ENCODE measurements at regions not wholly inside any gene's neighbourhood (a gene's known extent, or its start where the extent isn't known, plus 50 kb on each side); places are given as distances from the start of the nearest gene placed in this dataset.

GRCh38 chr20:43798291-43799149, 71.7 kb upstream of the GTSF1L start:
- Mint-ChIP-seq H3K4me3 (no peak overlapping the region), H3K9me3 (peaks cover 13% of the 10 kb centered on the region), H3K36me3 (no peaks in the 10 kb centered on the region), H3K4me1 (no peaks in the 10 kb centered on the region), H3K27me3 (ENCODE audit: low read depth) (peaks cover 6% of the 10 kb centered on the region), H3K27ac (no peak overlapping the region)
- no peak for DNase-seq (ENCODE audit: low spot score in 2 of 2, unreplicated experiment in 2 of 2)
- TF ChIP-seq CTCF (IDR thresholded peaks at IDR 0.05; ENCODE audit: unreplicated experiment), result no peak

GRCh38 chr20:43794326-43794725, 67.5 kb upstream of the GTSF1L start:
- no peak for DNase-seq (ENCODE audit: low spot score in 2 of 2, unreplicated experiment in 2 of 2)
- Mint-ChIP-seq H3K9me3 (peaks cover 19% of the 10 kb centered on the region), H3K27me3 (ENCODE audit: low read depth) (peaks cover 3% of the 10 kb centered on the region), H3K36me3 (no peaks in the 10 kb centered on the region), H3K27ac (no peak overlapping the region), H3K4me1 (no peaks in the 10 kb centered on the region), H3K4me3 (no peak overlapping the region)
- no peak for TF ChIP-seq CTCF (IDR thresholded peaks at IDR 0.05; ENCODE audit: unreplicated experiment)

GRCh38 chr20:43789593-43789992, 62.8 kb upstream of the GTSF1L start:
- DNase-seq (ENCODE audit: low spot score in 2 of 2, unreplicated experiment in 2 of 2), result no peak
- H3K36me3 Mint-ChIP-seq, result no peaks in the 10 kb centered on the region
- H3K4me1 Mint-ChIP-seq, result no peaks in the 10 kb centered on the region
- no peak overlapping the region for H3K4me3 Mint-ChIP-seq
- H3K9me3 Mint-ChIP-seq, result peaks cover 14% of the 10 kb centered on the region
- no peak for TF ChIP-seq CTCF (IDR thresholded peaks at IDR 0.05; ENCODE audit: unreplicated experiment)
- H3K27ac Mint-ChIP-seq, result no peak overlapping the region
- peaks cover 5% of the 10 kb centered on the region for H3K27me3 Mint-ChIP-seq (ENCODE audit: low read depth)

GRCh38 chr20:43787937-43788336, 61.1 kb upstream of the GTSF1L start:
- H3K9me3 Mint-ChIP-seq, result peaks cover 12% of the 10 kb centered on the region
- no peak overlapping the region for H3K27ac Mint-ChIP-seq
- TF ChIP-seq CTCF (IDR thresholded peaks at IDR 0.05; ENCODE audit: unreplicated experiment), result no peak
- no peak overlapping the region for H3K4me3 Mint-ChIP-seq
- DNase-seq (ENCODE audit: low spot score in 2 of 2, unreplicated experiment in 2 of 2), result no peak
- H3K4me1 Mint-ChIP-seq, result no peaks in the 10 kb centered on the region
- H3K36me3 Mint-ChIP-seq, result no peaks in the 10 kb centered on the region
- H3K27me3 Mint-ChIP-seq (ENCODE audit: low read depth), result peaks cover 5% of the 10 kb centered on the region

GRCh38 chr20:43786885-43787284, 60.1 kb upstream of the GTSF1L start:
- no peak for DNase-seq (ENCODE audit: low spot score in 2 of 2, unreplicated experiment in 2 of 2)
- Mint-ChIP-seq H3K36me3 (no peaks in the 10 kb centered on the region), H3K4me1 (no peaks in the 10 kb centered on the region), H3K9me3 (peaks cover 2% of the 10 kb centered on the region), H3K27ac (no peak overlapping the region), H3K4me3 (no peak overlapping the region), H3K27me3 (ENCODE audit: low read depth) (peaks cover 5% of the 10 kb centered on the region)
- TF ChIP-seq CTCF (IDR thresholded peaks at IDR 0.05; ENCODE audit: unreplicated experiment), result no peak

Data from mesothelial cell of epicardium (in vitro differentiated cells).